ENCODE measurements at regions not wholly inside any gene's neighbourhood (a gene's known extent, or its start where the extent isn't known, plus 50 kb on each side); places are given as distances from the start of the nearest gene placed in this dataset.

- H3K27ac ChIP-seq: no peak overlapping the region
- DNase-seq (ENCODE audit: low spot score in 2 of 2): no peak
- no peak overlapping the region for H3K4me3 ChIP-seq
- no peaks in the 10 kb centered on the region for H3K9me3 ChIP-seq
- H3K36me3 ChIP-seq: no peaks in the 10 kb centered on the region
- TF ChIP-seq POLR2A (IDR thresholded peaks at IDR 0.05): no peak
- TF ChIP-seq CTCF (IDR thresholded peaks at IDR 0.05): no peak
- TF ChIP-seq POLR2AphosphoS5 (IDR thresholded peaks at IDR 0.05): no peak
- H3K27me3 ChIP-seq: no peaks in the 10 kb centered on the region
- intact Hi-C loops (cut with DNase I; ENCODE audit: low total_unique reads): no loop called here
- H3K4me1 ChIP-seq: no peaks in the 10 kb centered on the region
These were observed 81.4 kb upstream of the AHI1 start for GRCh38 chr6:135578976-135579375.

- no peak overlapping the region for H3K27ac ChIP-seq
- intact Hi-C loops (cut with DNase I; ENCODE audit: low total_unique reads): no loop called here
- H3K4me3 ChIP-seq: no peak overlapping the region
- DNase-seq (ENCODE audit: low spot score in 2 of 2): no peak
- H3K4me1 ChIP-seq: no peaks in the 10 kb centered on the region
- no peaks in the 10 kb centered on the region for H3K36me3 ChIP-seq
- no peaks in the 10 kb centered on the region for H3K27me3 ChIP-seq
- no peaks in the 10 kb centered on the region for H3K9me3 ChIP-seq
- TF ChIP-seq CTCF (IDR thresholded peaks at IDR 0.05): no peak
- TF ChIP-seq POLR2AphosphoS5 (IDR thresholded peaks at IDR 0.05): no peak
- TF ChIP-seq POLR2A (IDR thresholded peaks at IDR 0.05): no peak
These were observed 83.7 kb upstream of the AHI1 start for GRCh38 chr6:135581211-135581610.

- no peak for TF ChIP-seq CTCF (IDR thresholded peaks at IDR 0.05)
- no peak for TF ChIP-seq POLR2AphosphoS5 (IDR thresholded peaks at IDR 0.05)
- TF ChIP-seq POLR2A (IDR thresholded peaks at IDR 0.05): no peak
- no peak for DNase-seq (ENCODE audit: low spot score in 2 of 2)
- Histone ChIP-seq H3K4me1 (no peaks in the 10 kb centered on the region), H3K4me3 (no peak overlapping the region), H3K36me3 (no peaks in the 10 kb centered on the region), H3K27ac (no peak overlapping the region), H3K9me3 (no peaks in the 10 kb centered on the region), H3K27me3 (no peaks in the 10 kb centered on the region)
- intact Hi-C loops (cut with DNase I; ENCODE audit: low total_unique reads): no loop called here
These were observed 85.8 kb upstream of the AHI1 start for GRCh38 chr6:135583256-135583761.

GRCh38 chr6:135586388-135586787 is 88.8 kb upstream of the AHI1 start:
- H3K9me3 ChIP-seq: peaks cover 0 to 6% of the 10 kb centered on the region in 2 donors

GRCh38 chr6:135586844-135587243 is 89.3 kb upstream of the AHI1 start:
- H3K9me3 ChIP-seq: peaks cover 0 to 6% of the 10 kb centered on the region in 2 donors
- no peak overlapping the region for H3K27ac ChIP-seq
- no peaks in the 10 kb centered on the region for H3K27me3 ChIP-seq
- no peaks in the 10 kb centered on the region for H3K4me1 ChIP-seq
- no peak for DNase-seq (ENCODE audit: low spot score in 2 of 2)
- H3K36me3 ChIP-seq: no peaks in the 10 kb centered on the region
- intact Hi-C loops (cut with DNase I; ENCODE audit: low total_unique reads): no loop called here
- H3K4me3 ChIP-seq: no peak overlapping the region
- no peak for TF ChIP-seq CTCF (IDR thresholded peaks at IDR 0.05)

More at GRCh38 chr6:135586388-135586787, 88.8 kb upstream of the AHI1 start:
- no peak for TF ChIP-seq CTCF (IDR thresholded peaks at IDR 0.05)
- TF ChIP-seq POLR2A (IDR thresholded peaks at IDR 0.05): no peak
- no peak for TF ChIP-seq POLR2AphosphoS5 (IDR thresholded peaks at IDR 0.05)
- no peaks in the 10 kb centered on the region for H3K4me1 ChIP-seq
- no peak overlapping the region for H3K4me3 ChIP-seq
- no peak overlapping the region for H3K27ac ChIP-seq
- H3K27me3 ChIP-seq: no peaks in the 10 kb centered on the region
- no peaks in the 10 kb centered on the region for H3K36me3 ChIP-seq
- intact Hi-C loops (cut with DNase I; ENCODE audit: low total_unique reads): no loop called here
- DNase-seq (ENCODE audit: low spot score in 2 of 2): no peak

Measured in breast epithelium (tissue), 4 donors.